ENCODE measurements at regions not wholly inside any gene's neighbourhood (a gene's known extent, or its start where the extent isn't known, plus 50 kb on each side); places are given as distances from the start of the nearest gene placed in this dataset.

DNA sequence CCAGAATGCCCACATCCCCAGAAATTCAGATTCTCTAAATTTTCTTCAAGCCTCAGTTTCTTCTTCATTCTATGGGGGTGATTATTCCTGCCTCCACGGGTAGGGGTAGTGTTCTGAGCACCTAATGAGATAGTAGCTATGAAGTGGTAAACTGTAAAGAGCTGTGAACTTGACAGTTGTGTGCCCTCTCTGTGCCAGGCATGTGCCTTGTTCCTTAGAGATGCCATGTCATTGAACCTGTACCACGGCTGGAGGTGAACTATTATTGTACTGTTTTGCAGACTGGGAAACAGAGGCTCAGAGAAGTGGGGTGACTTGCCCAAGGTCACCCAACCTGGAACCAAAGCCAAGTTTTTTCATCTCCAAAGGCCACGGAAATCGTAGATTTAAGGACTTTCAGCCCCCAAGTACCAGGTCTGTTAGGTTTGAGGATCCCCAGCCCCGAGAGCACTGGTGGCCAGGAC lies 67.7 kb upstream of the SIRPA start:
- TF ChIP-seq YY1 (IDR thresholded peaks at IDR 0.05; ENCODE audit: low read depth) (no peak), CEBPB (IDR thresholded peaks at IDR 0.05) (no peak), EGR1 (IDR thresholded peaks at IDR 0.05) (no peak)
- TF ChIP-seq, protein P1, sequence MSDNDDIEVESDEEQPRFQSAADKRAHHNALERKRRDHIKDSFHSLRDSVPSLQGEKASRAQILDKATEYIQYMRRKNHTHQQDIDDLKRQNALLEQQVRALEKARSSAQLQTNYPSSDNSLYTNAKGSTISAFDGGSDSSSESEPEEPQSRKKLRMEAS (IDR thresholded peaks at IDR 0.05) = no peak
- TF ChIP-seq, protein P2, sequence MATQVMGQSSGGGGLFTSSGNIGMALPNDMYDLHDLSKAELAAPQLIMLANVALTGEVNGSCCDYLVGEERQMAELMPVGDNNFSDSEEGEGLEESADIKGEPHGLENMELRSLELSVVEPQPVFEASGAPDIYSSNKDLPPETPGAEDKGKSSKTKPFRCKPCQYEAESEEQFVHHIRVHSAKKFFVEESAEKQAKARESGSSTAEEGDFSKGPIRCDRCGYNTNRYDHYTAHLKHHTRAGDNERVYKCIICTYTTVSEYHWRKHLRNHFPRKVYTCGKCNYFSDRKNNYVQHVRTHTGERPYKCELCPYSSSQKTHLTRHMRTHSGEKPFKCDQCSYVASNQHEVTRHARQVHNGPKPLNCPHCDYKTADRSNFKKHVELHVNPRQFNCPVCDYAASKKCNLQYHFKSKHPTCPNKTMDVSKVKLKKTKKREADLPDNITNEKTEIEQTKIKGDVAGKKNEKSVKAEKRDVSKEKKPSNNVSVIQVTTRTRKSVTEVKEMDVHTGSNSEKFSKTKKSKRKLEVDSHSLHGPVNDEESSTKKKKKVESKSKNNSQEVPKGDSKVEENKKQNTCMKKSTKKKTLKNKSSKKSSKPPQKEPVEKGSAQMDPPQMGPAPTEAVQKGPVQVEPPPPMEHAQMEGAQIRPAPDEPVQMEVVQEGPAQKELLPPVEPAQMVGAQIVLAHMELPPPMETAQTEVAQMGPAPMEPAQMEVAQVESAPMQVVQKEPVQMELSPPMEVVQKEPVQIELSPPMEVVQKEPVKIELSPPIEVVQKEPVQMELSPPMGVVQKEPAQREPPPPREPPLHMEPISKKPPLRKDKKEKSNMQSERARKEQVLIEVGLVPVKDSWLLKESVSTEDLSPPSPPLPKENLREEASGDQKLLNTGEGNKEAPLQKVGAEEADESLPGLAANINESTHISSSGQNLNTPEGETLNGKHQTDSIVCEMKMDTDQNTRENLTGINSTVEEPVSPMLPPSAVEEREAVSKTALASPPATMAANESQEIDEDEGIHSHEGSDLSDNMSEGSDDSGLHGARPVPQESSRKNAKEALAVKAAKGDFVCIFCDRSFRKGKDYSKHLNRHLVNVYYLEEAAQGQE (IDR thresholded peaks at IDR 0.05; ENCODE audit: low read depth) = no peak
